ENCODE measurements at regions not wholly inside any gene's neighbourhood (a gene's known extent, or its start where the extent isn't known, plus 50 kb on each side); places are given as distances from the start of the nearest gene placed in this dataset.

DNA sequence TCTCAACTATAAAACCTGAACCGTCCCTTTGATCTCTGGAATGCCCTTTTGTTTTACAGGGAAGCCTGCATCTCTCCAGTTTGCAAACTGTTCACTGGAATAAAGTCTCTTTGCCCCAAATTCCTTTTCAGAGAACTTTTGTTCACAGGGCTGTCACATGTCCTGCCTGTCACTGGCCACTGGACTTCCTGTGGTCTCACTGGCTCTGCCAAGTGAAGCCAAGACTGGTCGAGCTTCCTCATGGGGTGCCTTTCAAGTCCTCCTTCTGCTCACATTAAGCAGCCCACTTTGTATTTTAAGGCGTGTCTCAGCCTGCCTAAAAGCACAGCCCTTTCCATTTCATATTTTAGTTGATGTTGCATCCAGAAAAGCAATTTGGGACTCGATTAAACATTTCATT, 215.7 kb downstream of the KATNAL1 start:
- Histone ChIP-seq H2BK120ac (replicated peaks; ENCODE audit: low read depth, low read length) (no peak overlapping the region), H3K9me3 (ENCODE audit: insufficient read depth in 2 of 2, low read depth in 1 of 2, low read length in 1 of 2) (peaks cover 0 to 3% of the 10 kb centered on the region in 2 experiments; a peak in 1 of 4 replicates), H2BK5ac (ENCODE audit: low read depth, low read length) (no peak overlapping the region), H2AK5ac (ENCODE audit: low read depth, low read length) (no peak overlapping the region), H2BK15ac (ENCODE audit: low read length) (no peak overlapping the region), H3K4me1 (replicated peaks in 1 of 4; ENCODE audit: control insufficient read depth in 3 of 4, insufficient read depth in 4 of 4, low read length in 3 of 4) (no peaks in the 10 kb centered on the region), H3K36me3 (ENCODE audit: control insufficient read depth in 2 of 4, insufficient read depth in 4 of 4, low read length in 3 of 4) (no peaks in the 10 kb centered on the region), H3K9ac (replicated peaks in 1 of 4; ENCODE audit: extremely low read depth in 1 of 4, low read depth in 3 of 4, low read length in 3 of 4) (no peak overlapping the region), H3K18ac (ENCODE audit: extremely low read depth, low read length) (no peak overlapping the region), H3K27ac (ENCODE audit: low read depth, low read length) (no peak overlapping the region), H3K27me3 (replicated peaks in 1 of 4; ENCODE audit: control insufficient read depth in 3 of 4, extremely low read depth in 1 of 4, insufficient read depth in 3 of 4, low read length in 3 of 4) (no peaks in the 10 kb centered on the region), H3K56ac (replicated peaks; ENCODE audit: insufficient read length, low read depth, low read length) (no peak overlapping the region), H4K5ac (ENCODE audit: insufficient read length, low read depth, low read length) (no peak overlapping the region), H3K4me2 (ENCODE audit: insufficient read depth in 1 of 2, low read depth in 2 of 2, low read length in 2 of 2) (no peak overlapping the region), H2BK12ac (ENCODE audit: low read depth, low read length) (no peak overlapping the region), H3K23me2 (ENCODE audit: low read depth, low read length) (peaks cover 1% of the 10 kb centered on the region; the same call in 1 of the 2 replicates), H4K8ac (ENCODE audit: extremely low read depth, insufficient read depth, low read length) (no peak overlapping the region), H4K91ac (replicated peaks; ENCODE audit: insufficient read length, low read length) (no peak overlapping the region), H2BK20ac (ENCODE audit: low read length) (no peak overlapping the region), H3K14ac (ENCODE audit: insufficient read length) (no peak overlapping the region), H3K23ac (ENCODE audit: insufficient read length) (no peak overlapping the region), H3K79me1 (ENCODE audit: low read depth, low read length) (no peaks in the 10 kb centered on the region), H2AFZ (ENCODE audit: low read length) (no peak overlapping the region), H3K4ac (replicated peaks; ENCODE audit: insufficient read length, low read depth, low read length) (no peak overlapping the region), H3K4me3 (ENCODE audit: extremely low read depth in 1 of 4, insufficient read depth in 2 of 4, low read depth in 3 of 4, low read length in 4 of 4) (no peak overlapping the region), H3K79me2 (ENCODE audit: control insufficient read depth in 1 of 2, insufficient read depth in 2 of 2, low read length in 2 of 2) (no peaks in the 10 kb centered on the region), H4K20me1 (replicated peaks in 1 of 2; ENCODE audit: control insufficient read depth in 1 of 2, insufficient read depth in 2 of 2, low read length in 2 of 2) (no peaks in the 10 kb centered on the region)
- no peak for DNase-seq (ENCODE audit: low read depth in 1 of 2, low spot score in 2 of 2)
- WGBS, 2 experiments (ENCODE audit: extremely low coverage in 1 of 2, insufficient coverage in 1 of 2, insufficient read length in 1 of 2, insufficient replicate concordance in 2 of 2, low coverage in 1 of 2, low lambda C conversion rate in 2 of 2, missing lambda C conversion rate in 1 of 2), result 89% methylated on average over 4 of the region's 4 CpGs; no CpG with 5 or more reads in 1 of the 2 experiments
- POLR2A ChIA-PET (ENCODE audit: partially characterized antibody), result no interaction called here
- CTCF ChIA-PET (ENCODE audit: partially characterized antibody), result interaction anchor here (1.0 to 1.7 kb wide), 3 partner anchors 20 to 167 kb away, joined by 3 to 7 read pairs (median 4); no protein-coding TSS in a partner anchor
- no peak for FAIRE-seq
- TF ChIP-seq CEBPB (IDR thresholded peaks at IDR 0.05; ENCODE audit: low read depth, low read length), result no peak
- no peak for TF ChIP-seq SIRT6 (IDR thresholded peaks at IDR 0.05; ENCODE audit: low read length)
- TF ChIP-seq JUN (IDR thresholded peaks at IDR 0.05; ENCODE audit: low read depth, low read length), result no peak
- TF ChIP-seq EGR1 (IDR thresholded peaks at IDR 0.05; ENCODE audit: borderline replicate concordance, low read depth, low read length), result no peak
- no peak for TF ChIP-seq KDM1A (IDR thresholded peaks at IDR 0.05; ENCODE audit: borderline replicate concordance, low read length)
- no peak for TF ChIP-seq SIX5 (IDR thresholded peaks at IDR 0.05; ENCODE audit: low read depth, low read length)
- TF ChIP-seq SRF (IDR thresholded peaks at IDR 0.05; ENCODE audit: low read depth, low read length), result no peak
- no peak for TF ChIP-seq SP2 (IDR thresholded peaks at IDR 0.05; ENCODE audit: low read length)
- TF ChIP-seq MAFK (IDR thresholded peaks at IDR 0.05; ENCODE audit: low read depth, low read length), result no peak
- no peak for TF ChIP-seq SP1 (IDR thresholded peaks at IDR 0.05; ENCODE audit: low read depth, low read length)
- no peak for TF ChIP-seq SUZ12 (IDR thresholded peaks at IDR 0.05; ENCODE audit: low read length)
- no peak for TF ChIP-seq TAF7 (optimal IDR thresholded peaks at IDR 0.05; ENCODE audit: borderline replicate concordance, low read depth, low read length)
- no peak for TF ChIP-seq BACH1 (IDR thresholded peaks at IDR 0.05; ENCODE audit: low read length)
- TF ChIP-seq POLR2A (IDR thresholded peaks at IDR 0.05; ENCODE audit: control extremely low read depth in 1 of 2, low read depth in 2 of 2, low read length in 2 of 2), result no peak
- TF ChIP-seq EP300 (IDR thresholded peaks at IDR 0.05; ENCODE audit: borderline replicate concordance in 1 of 2, low read depth in 2 of 2, low read length in 2 of 2), result no peak
- TF ChIP-seq FOSL1 (IDR thresholded peaks at IDR 0.05; ENCODE audit: insufficient read depth, low read depth, low read length), result no peak
- no peak for TF ChIP-seq CTBP2 (IDR thresholded peaks at IDR 0.05; ENCODE audit: borderline replicate concordance, insufficient read depth, insufficient read length, low read length)
